ENCODE measurements at regions not wholly inside any gene's neighbourhood (a gene's known extent, or its start where the extent isn't known, plus 50 kb on each side); places are given as distances from the start of the nearest gene placed in this dataset.

- ATAC-seq (ENCODE audit: low FRiP score) (no peak), DNase-seq (no peak)
- Histone ChIP-seq H3K27me3 (ENCODE audit: control insufficient read depth in 1 of 2, insufficient read depth in 2 of 2, low read length in 1 of 2) (no peaks in the 10 kb centered on the region), H3K27ac (ENCODE audit: low read depth in 1 of 2, low read length in 2 of 2) (no peak overlapping the region), H3K36me3 (ENCODE audit: control insufficient read depth in 1 of 2, insufficient read depth in 2 of 2, low read length in 1 of 2) (no peaks in the 10 kb centered on the region), H3K4me1 (ENCODE audit: control insufficient read depth in 1 of 2, insufficient read depth in 2 of 2, low read length in 2 of 2) (no peaks in the 10 kb centered on the region), H3K4me3 (ENCODE audit: low read length in 2 of 2) (no peak overlapping the region), H3K9me3 (ENCODE audit: control insufficient read depth, low read length) (no peaks in the 10 kb centered on the region)
- WGBS, 2 donors: 88 to 91% methylated on average over 1 of the region's 1 CpG
- intact Hi-C loops (cut with DNase I): no loop called here
Measured at GRCh38 chr11:8340296-8340695, 76.6 kb upstream of the LMO1 start.

GRCh38 chr11:8339592-8340022 lies 75.9 kb upstream of the LMO1 start:
- no peaks in the 10 kb centered on the region for H3K4me1 ChIP-seq (ENCODE audit: control insufficient read depth in 1 of 2, insufficient read depth in 2 of 2, low read length in 2 of 2)
- intact Hi-C loops (cut with DNase I): no loop called here
- no peak overlapping the region for H3K27ac ChIP-seq (ENCODE audit: low read depth in 1 of 2, low read length in 2 of 2)
- WGBS, 2 donors: 52 to 59% methylated on average over 25 of the region's 25 CpGs
- no peaks in the 10 kb centered on the region for H3K27me3 ChIP-seq (ENCODE audit: control insufficient read depth in 1 of 2, insufficient read depth in 2 of 2, low read length in 1 of 2)
- no peak for ATAC-seq (ENCODE audit: low FRiP score)
- no peaks in the 10 kb centered on the region for H3K36me3 ChIP-seq (ENCODE audit: control insufficient read depth in 1 of 2, insufficient read depth in 2 of 2, low read length in 1 of 2)
- H3K9me3 ChIP-seq (ENCODE audit: control insufficient read depth, low read length): no peaks in the 10 kb centered on the region
- no peak overlapping the region for H3K4me3 ChIP-seq (ENCODE audit: low read length in 2 of 2)
- no peak for DNase-seq

GRCh38 chr11:8338138-8338537 lies 74.5 kb upstream of the LMO1 start:
- ATAC-seq (ENCODE audit: low FRiP score): no peak
- Histone ChIP-seq H3K27ac (ENCODE audit: low read depth in 1 of 2, low read length in 2 of 2) (no peak overlapping the region), H3K27me3 (ENCODE audit: control insufficient read depth in 1 of 2, insufficient read depth in 2 of 2, low read length in 1 of 2) (no peaks in the 10 kb centered on the region), H3K9me3 (ENCODE audit: control insufficient read depth, low read length) (no peaks in the 10 kb centered on the region), H3K36me3 (ENCODE audit: control insufficient read depth in 1 of 2, insufficient read depth in 2 of 2, low read length in 1 of 2) (no peaks in the 10 kb centered on the region), H3K4me1 (ENCODE audit: control insufficient read depth in 1 of 2, insufficient read depth in 2 of 2, low read length in 2 of 2) (no peaks in the 10 kb centered on the region), H3K4me3 (ENCODE audit: low read length in 2 of 2) (no peak overlapping the region)
- intact Hi-C loops (cut with DNase I): no loop called here
- peak in 1 of 2 donors; percentile 85 for DNase-seq
- WGBS, 2 donors: 60 to 61% methylated on average over 8 of the region's 8 CpGs

GRCh38 chr11:8337130-8337795 lies 73.6 kb upstream of the LMO1 start:
- ATAC-seq (ENCODE audit: low FRiP score): no peak
- intact Hi-C loops (cut with DNase I): no loop called here
- Histone ChIP-seq H3K27me3 (ENCODE audit: control insufficient read depth in 1 of 2, insufficient read depth in 2 of 2, low read length in 1 of 2) (no peaks in the 10 kb centered on the region), H3K4me3 (ENCODE audit: low read length in 2 of 2) (no peak overlapping the region), H3K4me1 (ENCODE audit: control insufficient read depth in 1 of 2, insufficient read depth in 2 of 2, low read length in 2 of 2) (no peaks in the 10 kb centered on the region), H3K9me3 (ENCODE audit: control insufficient read depth, low read length) (no peaks in the 10 kb centered on the region), H3K36me3 (ENCODE audit: control insufficient read depth in 1 of 2, insufficient read depth in 2 of 2, low read length in 1 of 2) (no peaks in the 10 kb centered on the region), H3K27ac (ENCODE audit: low read depth in 1 of 2, low read length in 2 of 2) (no peak overlapping the region)
- no peak for DNase-seq
- 85 to 87% methylated on average over 14 to 19 of the region's 19 CpGs for WGBS, 2 donors

- Histone ChIP-seq H3K9me3 (ENCODE audit: control insufficient read depth, low read length) (no peaks in the 10 kb centered on the region), H3K4me3 (ENCODE audit: low read length in 2 of 2) (no peak overlapping the region), H3K36me3 (ENCODE audit: control insufficient read depth in 1 of 2, insufficient read depth in 2 of 2, low read length in 1 of 2) (no peaks in the 10 kb centered on the region), H3K27me3 (ENCODE audit: control insufficient read depth in 1 of 2, insufficient read depth in 2 of 2, low read length in 1 of 2) (no peaks in the 10 kb centered on the region), H3K4me1 (ENCODE audit: control insufficient read depth in 1 of 2, insufficient read depth in 2 of 2, low read length in 2 of 2) (no peaks in the 10 kb centered on the region), H3K27ac (ENCODE audit: low read depth in 1 of 2, low read length in 2 of 2) (no peak overlapping the region)
- intact Hi-C loops (cut with DNase I): no loop called here
- no peak for ATAC-seq (ENCODE audit: low FRiP score)
- no peak for DNase-seq
- WGBS, 2 donors: 87% methylated on average over 17 of the region's 17 CpGs
Measured at GRCh38 chr11:8336356-8337129, 72.9 kb upstream of the LMO1 start.

GRCh38 chr11:8335683-8336082 lies 72.0 kb upstream of the LMO1 start:
- ATAC-seq (ENCODE audit: low FRiP score): no peak
- no peaks in the 10 kb centered on the region for H3K4me1 ChIP-seq (ENCODE audit: control insufficient read depth in 1 of 2, insufficient read depth in 2 of 2, low read length in 2 of 2)
- 82 to 83% methylated on average over 7 of the region's 7 CpGs for WGBS, 2 donors
- H3K27ac ChIP-seq (ENCODE audit: low read depth in 1 of 2, low read length in 2 of 2): no peak overlapping the region
- no peak overlapping the region for H3K4me3 ChIP-seq (ENCODE audit: low read length in 2 of 2)
- H3K36me3 ChIP-seq (ENCODE audit: control insufficient read depth in 1 of 2, insufficient read depth in 2 of 2, low read length in 1 of 2): no peaks in the 10 kb centered on the region
- H3K27me3 ChIP-seq (ENCODE audit: control insufficient read depth in 1 of 2, insufficient read depth in 2 of 2, low read length in 1 of 2): no peaks in the 10 kb centered on the region
- DNase-seq: no peak
- intact Hi-C loops (cut with DNase I): no loop called here
- no peaks in the 10 kb centered on the region for H3K9me3 ChIP-seq (ENCODE audit: control insufficient read depth, low read length)

GRCh38 chr11:8335186-8335585 lies 71.5 kb upstream of the LMO1 start:
- no peaks in the 10 kb centered on the region for H3K27me3 ChIP-seq (ENCODE audit: control insufficient read depth in 1 of 2, insufficient read depth in 2 of 2, low read length in 1 of 2)
- WGBS, 2 donors: 74 to 84% methylated on average over 8 of the region's 8 CpGs
- ATAC-seq (ENCODE audit: low FRiP score): no peak

GRCh38 chr11:8333811-8334401 lies 70.2 kb upstream of the LMO1 start:
- no peak overlapping the region for H3K4me3 ChIP-seq (ENCODE audit: low read length in 2 of 2)
- WGBS, 2 donors: 85 to 90% methylated on average over 7 of the region's 7 CpGs
- ATAC-seq (ENCODE audit: low FRiP score) (no peak), DNase-seq (no peak)
- no peak overlapping the region for H3K27ac ChIP-seq (ENCODE audit: low read depth in 1 of 2, low read length in 2 of 2)
- intact Hi-C loops (cut with DNase I): no loop called here
- H3K9me3 ChIP-seq (ENCODE audit: control insufficient read depth, low read length): no peaks in the 10 kb centered on the region
- H3K27me3 ChIP-seq (ENCODE audit: control insufficient read depth in 1 of 2, insufficient read depth in 2 of 2, low read length in 1 of 2): no peaks in the 10 kb centered on the region
- no peaks in the 10 kb centered on the region for H3K36me3 ChIP-seq (ENCODE audit: control insufficient read depth in 1 of 2, insufficient read depth in 2 of 2, low read length in 1 of 2)
- H3K4me1 ChIP-seq (ENCODE audit: control insufficient read depth in 1 of 2, insufficient read depth in 2 of 2, low read length in 2 of 2): no peaks in the 10 kb centered on the region

More at GRCh38 chr11:8335186-8335585, 71.5 kb upstream of the LMO1 start:
- H3K4me3 ChIP-seq (ENCODE audit: low read length in 2 of 2): no peak overlapping the region
- no peaks in the 10 kb centered on the region for H3K9me3 ChIP-seq (ENCODE audit: control insufficient read depth, low read length)
- intact Hi-C loops (cut with DNase I): no loop called here
- no peak overlapping the region for H3K27ac ChIP-seq (ENCODE audit: low read depth in 1 of 2, low read length in 2 of 2)
- H3K4me1 ChIP-seq (ENCODE audit: control insufficient read depth in 1 of 2, insufficient read depth in 2 of 2, low read length in 2 of 2): no peaks in the 10 kb centered on the region
- DNase-seq: no peak
- no peaks in the 10 kb centered on the region for H3K36me3 ChIP-seq (ENCODE audit: control insufficient read depth in 1 of 2, insufficient read depth in 2 of 2, low read length in 1 of 2)

GRCh38 chr11:8333376-8333775 lies 69.7 kb upstream of the LMO1 start:
- no peaks in the 10 kb centered on the region for H3K9me3 ChIP-seq (ENCODE audit: control insufficient read depth, low read length)
- H3K27me3 ChIP-seq (ENCODE audit: control insufficient read depth in 1 of 2, insufficient read depth in 2 of 2, low read length in 1 of 2): no peaks in the 10 kb centered on the region
- intact Hi-C loops (cut with DNase I): no loop called here
- H3K4me3 ChIP-seq (ENCODE audit: low read length in 2 of 2): no peak overlapping the region
- H3K27ac ChIP-seq (ENCODE audit: low read depth in 1 of 2, low read length in 2 of 2): no peak overlapping the region
- WGBS, 2 donors: 74 to 87% methylated on average over 4 of the region's 4 CpGs
- H3K36me3 ChIP-seq (ENCODE audit: control insufficient read depth in 1 of 2, insufficient read depth in 2 of 2, low read length in 1 of 2): no peaks in the 10 kb centered on the region
- no peaks in the 10 kb centered on the region for H3K4me1 ChIP-seq (ENCODE audit: control insufficient read depth in 1 of 2, insufficient read depth in 2 of 2, low read length in 2 of 2)
- ATAC-seq (ENCODE audit: low FRiP score): no peak
- DNase-seq: no peak
